ENCODE measurements at regions not wholly inside any gene's neighbourhood (a gene's known extent, or its start where the extent isn't known, plus 50 kb on each side); places are given as distances from the start of the nearest gene placed in this dataset.

GRCh38 chr2:167501618-167502017, 613.3 kb downstream of the XIRP2 start:
- POLR2A ChIA-PET: no interaction called here
- CTCF ChIA-PET: no interaction called here
- no peak for DNase-seq
- no peaks in the 10 kb centered on the region for H3K36me3 Mint-ChIP-seq (ENCODE audit: low read depth)
- no peak overlapping the region for H3K4me3 Mint-ChIP-seq
- no peak overlapping the region for H3K27ac Mint-ChIP-seq
- H3K9me3 Mint-ChIP-seq: no peaks in the 10 kb centered on the region
- H3K4me1 Mint-ChIP-seq: no peaks in the 10 kb centered on the region
- no peaks in the 10 kb centered on the region for H3K27me3 Mint-ChIP-seq

GRCh38 chr2:167493862-167494261, 605.6 kb downstream of the XIRP2 start:
- H3K4me3 Mint-ChIP-seq: no peak overlapping the region
- POLR2A ChIA-PET: no interaction called here
- CTCF ChIA-PET: no interaction called here
- H3K27ac Mint-ChIP-seq: no peak overlapping the region
- no peaks in the 10 kb centered on the region for H3K4me1 Mint-ChIP-seq
- no peak for DNase-seq
- no peaks in the 10 kb centered on the region for H3K36me3 Mint-ChIP-seq (ENCODE audit: low read depth)
- H3K27me3 Mint-ChIP-seq: no peaks in the 10 kb centered on the region
- no peaks in the 10 kb centered on the region for H3K9me3 Mint-ChIP-seq

GRCh38 chr2:167492486-167492885, 604.2 kb downstream of the XIRP2 start:
- no peak for DNase-seq
- POLR2A ChIA-PET: interaction anchor here (0.8 kb wide), 1 partner anchor 25 kb away, joined by 3 read pairs; no protein-coding TSS in a partner anchor
- no peak overlapping the region for H3K4me3 Mint-ChIP-seq
- CTCF ChIA-PET: no interaction called here
- H3K9me3 Mint-ChIP-seq: no peaks in the 10 kb centered on the region
- H3K27ac Mint-ChIP-seq: no peak overlapping the region
- H3K4me1 Mint-ChIP-seq: no peaks in the 10 kb centered on the region
- no peaks in the 10 kb centered on the region for H3K27me3 Mint-ChIP-seq
- H3K36me3 Mint-ChIP-seq (ENCODE audit: low read depth): no peaks in the 10 kb centered on the region

GRCh38 chr2:167491788-167492187, 603.5 kb downstream of the XIRP2 start:
- no peaks in the 10 kb centered on the region for H3K4me1 Mint-ChIP-seq
- no peaks in the 10 kb centered on the region for H3K9me3 Mint-ChIP-seq
- H3K27ac Mint-ChIP-seq: no peak overlapping the region
- ChIA-PET POLR2A (interaction anchor here (0.8 kb wide), 1 partner anchor 26 kb away, joined by 3 read pairs; no protein-coding TSS in a partner anchor), CTCF (no interaction called here)
- H3K36me3 Mint-ChIP-seq (ENCODE audit: low read depth): no peaks in the 10 kb centered on the region
- no peaks in the 10 kb centered on the region for H3K27me3 Mint-ChIP-seq
- no peak overlapping the region for H3K4me3 Mint-ChIP-seq
- no peak for DNase-seq

- Mint-ChIP-seq H3K36me3 (ENCODE audit: low read depth) (no peaks in the 10 kb centered on the region), H3K27ac (no peak overlapping the region), H3K4me1 (no peaks in the 10 kb centered on the region), H3K4me3 (no peak overlapping the region), H3K9me3 (no peaks in the 10 kb centered on the region), H3K27me3 (no peaks in the 10 kb centered on the region)
- POLR2A ChIA-PET: no interaction called here
- CTCF ChIA-PET: no interaction called here
- DNase-seq: no peak
Observed at GRCh38 chr2:167490455-167490854, 602.2 kb downstream of the XIRP2 start.

GRCh38 chr2:167489325-167489724, 601.0 kb downstream of the XIRP2 start:
- no peaks in the 10 kb centered on the region for H3K27me3 Mint-ChIP-seq
- POLR2A ChIA-PET: no interaction called here

GRCh38 chr2:167487728-167488127, 599.4 kb downstream of the XIRP2 start:
- DNase-seq: no peak
- no peaks in the 10 kb centered on the region for H3K27me3 Mint-ChIP-seq
- no peak overlapping the region for H3K27ac Mint-ChIP-seq
- no peaks in the 10 kb centered on the region for H3K36me3 Mint-ChIP-seq (ENCODE audit: low read depth)
- POLR2A ChIA-PET: no interaction called here
- H3K4me3 Mint-ChIP-seq: no peak overlapping the region
- H3K9me3 Mint-ChIP-seq: no peaks in the 10 kb centered on the region
- CTCF ChIA-PET: no interaction called here
- no peaks in the 10 kb centered on the region for H3K4me1 Mint-ChIP-seq

More at GRCh38 chr2:167489325-167489724, 601.0 kb downstream of the XIRP2 start:
- H3K27ac Mint-ChIP-seq: no peak overlapping the region
- no peaks in the 10 kb centered on the region for H3K36me3 Mint-ChIP-seq (ENCODE audit: low read depth)
- no peaks in the 10 kb centered on the region for H3K4me1 Mint-ChIP-seq
- H3K4me3 Mint-ChIP-seq: no peak overlapping the region
- no peak for DNase-seq
- CTCF ChIA-PET: no interaction called here
- H3K9me3 Mint-ChIP-seq: no peaks in the 10 kb centered on the region

- Mint-ChIP-seq H3K27me3 (no peaks in the 10 kb centered on the region), H3K4me3 (no peak overlapping the region), H3K9me3 (no peaks in the 10 kb centered on the region), H3K27ac (no peak overlapping the region), H3K4me1 (no peaks in the 10 kb centered on the region), H3K36me3 (ENCODE audit: low read depth) (no peaks in the 10 kb centered on the region)
- ChIA-PET POLR2A (no interaction called here), CTCF (no interaction called here)
- no peak for DNase-seq
Observed at GRCh38 chr2:167484875-167485274, 596.6 kb downstream of the XIRP2 start.

GRCh38 chr2:167480986-167481309, 592.7 kb downstream of the XIRP2 start:
- Mint-ChIP-seq H3K27ac (no peak overlapping the region), H3K4me1 (no peaks in the 10 kb centered on the region), H3K4me3 (no peak overlapping the region), H3K9me3 (no peaks in the 10 kb centered on the region), H3K27me3 (no peaks in the 10 kb centered on the region), H3K36me3 (ENCODE audit: low read depth) (no peaks in the 10 kb centered on the region)
- ChIA-PET CTCF (interaction anchor here (0.5 kb wide), 1 partner anchor 855 kb away, joined by 3 read pairs; no protein-coding TSS in a partner anchor), POLR2A (no interaction called here)
- no peak for DNase-seq

- H3K4me3 Mint-ChIP-seq: no peak overlapping the region
- H3K27me3 Mint-ChIP-seq: no peaks in the 10 kb centered on the region
- H3K27ac Mint-ChIP-seq: no peak overlapping the region
- H3K4me1 Mint-ChIP-seq: no peaks in the 10 kb centered on the region
- no peaks in the 10 kb centered on the region for H3K36me3 Mint-ChIP-seq (ENCODE audit: low read depth)
- no peak for DNase-seq
- no peaks in the 10 kb centered on the region for H3K9me3 Mint-ChIP-seq
- ChIA-PET CTCF (interaction anchor here (0.5 kb wide), 1 partner anchor 854 kb away, joined by 3 read pairs; no protein-coding TSS in a partner anchor), POLR2A (no interaction called here)
Observed at GRCh38 chr2:167480232-167480985, 592.1 kb downstream of the XIRP2 start.

- Mint-ChIP-seq H3K36me3 (ENCODE audit: low read depth) (no peaks in the 10 kb centered on the region), H3K4me1 (no peaks in the 10 kb centered on the region), H3K27me3 (no peaks in the 10 kb centered on the region), H3K9me3 (no peaks in the 10 kb centered on the region), H3K4me3 (no peak overlapping the region), H3K27ac (no peak overlapping the region)
- no peak for DNase-seq
- ChIA-PET CTCF (no interaction called here), POLR2A (no interaction called here)
Observed at GRCh38 chr2:167478196-167478595, 589.9 kb downstream of the XIRP2 start.

- H3K4me3 Mint-ChIP-seq: no peak overlapping the region
- H3K36me3 Mint-ChIP-seq (ENCODE audit: low read depth): no peaks in the 10 kb centered on the region
- DNase-seq: no peak
- no peak overlapping the region for H3K27ac Mint-ChIP-seq
- H3K4me1 Mint-ChIP-seq: no peaks in the 10 kb centered on the region
- H3K27me3 Mint-ChIP-seq: no peaks in the 10 kb centered on the region
- H3K9me3 Mint-ChIP-seq: no peaks in the 10 kb centered on the region
- POLR2A ChIA-PET: no interaction called here
- CTCF ChIA-PET: no interaction called here
Observed at GRCh38 chr2:167475791-167476190, 587.5 kb downstream of the XIRP2 start.

GRCh38 chr2:167471734-167472133, 583.5 kb downstream of the XIRP2 start:
- Mint-ChIP-seq H3K9me3 (no peaks in the 10 kb centered on the region), H3K36me3 (ENCODE audit: low read depth) (no peaks in the 10 kb centered on the region), H3K27me3 (no peaks in the 10 kb centered on the region), H3K27ac (no peak overlapping the region), H3K4me3 (no peak overlapping the region), H3K4me1 (no peaks in the 10 kb centered on the region)
- ChIA-PET CTCF (no interaction called here), POLR2A (no interaction called here)
- no peak for DNase-seq

GRCh38 chr2:167471332-167471731, 583.1 kb downstream of the XIRP2 start:
- Mint-ChIP-seq H3K4me1 (no peaks in the 10 kb centered on the region), H3K36me3 (ENCODE audit: low read depth) (no peaks in the 10 kb centered on the region), H3K4me3 (no peak overlapping the region), H3K27me3 (no peaks in the 10 kb centered on the region), H3K27ac (no peak overlapping the region), H3K9me3 (no peaks in the 10 kb centered on the region)
- ChIA-PET CTCF (no interaction called here), POLR2A (no interaction called here)
- no peak for DNase-seq
